AG09319 (cell line): ENCODE measurements at regions not wholly inside any gene's neighbourhood (a gene's known extent, or its start where the extent isn't known, plus 50 kb on each side); places are given as distances from the start of the nearest gene placed in this dataset.

Experiments used
- DNase-seq: peaks from one replicate; pipeline ENCODE4 v3.0.0-alpha.2; 2010; ENCODE audit warnings: low read depth; ENCODE audit errors: extremely low read depth
- CTCF ChIP-seq: IDR thresholded peaks from 2 replicates; pipeline ENCODE4 v1.5.1; 2011; ENCODE audit warnings: low read depth, mild to moderate bottlenecking, inconsistent platforms, low read length, moderate library complexity

- DNase-seq: no peak
- TF ChIP-seq CTCF: no peak
Measured at GRCh38 chr16:51449441-51449840, 298.4 kb upstream of the SALL1 start.

DNA sequence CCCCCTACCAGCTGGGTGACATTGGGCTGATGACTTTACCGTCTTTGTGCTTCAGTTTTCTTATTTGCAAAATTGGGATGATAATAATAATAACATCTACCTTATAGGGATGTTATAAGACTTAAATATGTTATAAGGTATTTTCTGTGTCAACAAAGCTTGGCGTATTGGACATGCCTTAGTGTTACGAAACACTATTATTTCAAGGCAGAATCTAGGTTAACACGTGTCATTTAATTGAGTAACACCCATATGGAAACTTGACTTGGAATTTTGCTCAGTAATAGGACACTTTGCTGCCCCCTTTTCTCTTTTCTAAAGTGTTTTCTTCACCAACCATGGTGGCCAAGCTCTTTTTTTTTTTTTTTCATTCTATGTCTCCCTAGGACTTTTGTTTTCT is 294.2 kb upstream of the SALL1 start:
- TF ChIP-seq CTCF: no peak
- DNase-seq: no peak

- DNase-seq: no peak
- TF ChIP-seq CTCF: no peak
Measured at GRCh38 chr16:51443934-51444333, 292.9 kb upstream of the SALL1 start.

DNA sequence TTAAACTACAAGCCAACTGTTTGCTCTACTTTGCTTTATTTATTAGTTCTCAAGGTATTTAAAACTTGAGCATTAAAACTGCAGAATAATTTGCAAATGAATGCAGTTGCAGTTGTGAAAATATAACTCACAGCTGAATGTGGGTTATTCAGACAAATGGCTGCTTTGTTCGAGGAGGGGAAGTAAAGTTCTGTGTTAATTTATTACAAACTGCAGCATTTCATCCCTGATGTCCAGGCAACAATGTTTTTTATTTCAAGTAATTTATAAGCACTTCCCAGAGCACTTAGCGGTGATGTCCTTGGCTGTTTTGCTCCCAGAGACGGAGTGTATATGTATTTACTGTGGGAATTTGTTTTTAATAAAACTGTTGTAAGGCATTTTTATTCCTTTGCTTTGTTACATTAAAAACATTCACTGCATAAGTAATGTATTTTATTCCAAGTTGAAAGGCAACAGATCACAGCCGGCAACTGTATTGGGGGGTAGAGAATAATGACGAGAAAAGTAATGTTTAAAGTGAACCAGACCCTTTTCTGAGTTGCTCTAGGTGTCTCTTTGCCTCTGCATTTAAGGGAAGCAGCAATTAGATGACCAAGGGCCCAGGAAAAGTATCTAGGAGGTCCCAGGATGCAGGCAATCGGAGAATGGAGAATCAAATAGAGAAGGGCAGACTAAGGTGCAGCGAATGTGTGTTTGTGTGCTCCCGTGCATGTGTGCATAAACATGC is 291.2 kb upstream of the SALL1 start:
- no peak for TF ChIP-seq CTCF

GRCh38 chr16:51440131-51440889 is 289.2 kb upstream of the SALL1 start:
- TF ChIP-seq CTCF: no peak
- no peak for DNase-seq

More for the DNA sequence above, 291.2 kb upstream of the SALL1 start:
- DNase-seq: no peak

- no peak for TF ChIP-seq CTCF
- no peak for DNase-seq
Measured at GRCh38 chr16:51439271-51439670, 288.2 kb upstream of the SALL1 start.

DNA sequence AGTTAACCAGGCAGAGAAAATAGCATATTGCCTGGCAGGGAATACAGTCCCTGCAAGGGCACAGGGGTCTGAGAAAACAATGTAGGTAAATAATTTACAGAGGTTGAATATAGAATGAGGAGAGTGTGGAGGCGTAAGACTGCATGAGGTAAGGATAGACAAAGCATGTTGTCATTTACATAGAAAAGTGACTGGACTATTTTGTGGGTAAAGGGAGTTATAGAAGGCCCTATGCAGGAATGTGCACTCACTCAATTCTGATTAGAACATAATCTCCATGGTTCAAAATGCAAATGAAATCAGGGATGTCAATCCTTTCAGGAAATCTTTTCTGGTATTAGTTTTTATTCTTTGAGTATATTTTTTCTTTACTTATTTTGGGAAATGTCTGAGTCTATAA is 285.7 kb upstream of the SALL1 start:
- no peak for DNase-seq
- TF ChIP-seq CTCF: no peak
